Loucy (cell line): ENCODE measurements at regions not wholly inside any gene's neighbourhood (a gene's known extent, or its start where the extent isn't known, plus 50 kb on each side); places are given as distances from the start of the nearest gene placed in this dataset.

ENCODE experiments used
- H2AFZ ChIP-seq: fragments of 200-600 bp; sonication (generic); 2 replicates; pipeline ENCODE4 v1.6.0; 2016; ENCODE audit warnings: antibody characterized with exemption, mild to moderate bottlenecking, low read length, moderate library complexity
- H3F3A ChIP-seq: fragments of 200-600 bp; 2 replicates; pipeline ENCODE4 v1.6.0; 2016; ENCODE audit warnings: antibody characterized with exemption, low read depth, mild to moderate bottlenecking
- H3K27me3 ChIP-seq: fragments of 200-600 bp; sonication (generic); 2 replicates; pipeline ENCODE4 v1.6.1; 2014; ENCODE audit warnings: low read length, mild to moderate bottlenecking; ENCODE audit not compliant: insufficient read depth, poor library complexity, severe bottlenecking
- H3K36me3 ChIP-seq: fragments of 200-600 bp; sonication (generic); 2 replicates; pipeline ENCODE4 v1.6.1; 2016; ENCODE audit warnings: low read length; ENCODE audit not compliant: insufficient read depth
- H3K4me1 ChIP-seq: fragments of 200-600 bp; sonication (generic); 2 replicates; pipeline ENCODE4 v1.5.1; 2014; ENCODE audit warnings: low read length, mild to moderate bottlenecking; ENCODE audit not compliant: insufficient read depth, poor library complexity, severe bottlenecking
- H3K4me2 ChIP-seq: fragments of 200-600 bp; sonication (generic); 2 replicates; pipeline ENCODE4 v1.6.0; 2014; ENCODE audit warnings: antibody characterized with exemption, low read length, low read depth, mild to moderate bottlenecking; ENCODE audit not compliant: poor library complexity, severe bottlenecking
- H3K4me3 ChIP-seq: fragments of 200-600 bp; sonication (generic); 2 replicates; pipeline ENCODE4 v1.5.1; 2014; ENCODE audit warnings: low read length, mild to moderate bottlenecking, mixed read lengths; ENCODE audit not compliant: poor library complexity, severe bottlenecking
- H3K79me2 ChIP-seq: fragments of 200-600 bp; sonication (generic); 2 replicates; pipeline ENCODE4 v1.6.1; 2014; ENCODE audit warnings: low read length; ENCODE audit not compliant: insufficient read depth
- H3K9ac ChIP-seq: fragments of 200-600 bp; sonication (generic); 2 replicates; pipeline ENCODE4 v1.6.0; 2014; ENCODE audit warnings: mild to moderate bottlenecking, low read depth, low read length, moderate library complexity; ENCODE audit not compliant: poor library complexity, severe bottlenecking
- H3K9me2 ChIP-seq: fragments of 200-600 bp; sonication (generic); replicated peaks from 2 replicates; pipeline ENCODE4 v1.6.1; 2016; ENCODE audit warnings: low read depth, low read length, mixed read lengths
- H3K9me3 ChIP-seq: fragments of 200-600 bp; sonication (generic); 2 replicates; pipeline ENCODE4 v1.6.1; 2014; ENCODE audit warnings: mild to moderate bottlenecking, antibody characterized with exemption, low read length, low read depth; ENCODE audit not compliant: insufficient read depth
- H4K20me1 ChIP-seq: fragments of 200-600 bp; sonication (generic); 2 replicates; pipeline ENCODE4 v1.6.0; 2014; ENCODE audit warnings: antibody characterized with exemption, low read length, mild to moderate bottlenecking; ENCODE audit not compliant: insufficient read depth, poor library complexity, severe bottlenecking
- CTCF ChIP-seq: fragments of 200-600 bp; sonication (generic); conservative IDR thresholded peaks from 2 replicates; pipeline ENCODE4 v1.5.1; 2014; ENCODE audit warnings: mild to moderate bottlenecking, antibody characterized with exemption, low read length
- EZH2phosphoT487 ChIP-seq: fragments of 200-600 bp; IDR thresholded peaks from 2 replicates; pipeline ENCODE4 v1.6.1; 2018; ENCODE audit warnings: antibody characterized with exemption, mild to moderate bottlenecking, moderate library complexity, borderline replicate concordance

DNA sequence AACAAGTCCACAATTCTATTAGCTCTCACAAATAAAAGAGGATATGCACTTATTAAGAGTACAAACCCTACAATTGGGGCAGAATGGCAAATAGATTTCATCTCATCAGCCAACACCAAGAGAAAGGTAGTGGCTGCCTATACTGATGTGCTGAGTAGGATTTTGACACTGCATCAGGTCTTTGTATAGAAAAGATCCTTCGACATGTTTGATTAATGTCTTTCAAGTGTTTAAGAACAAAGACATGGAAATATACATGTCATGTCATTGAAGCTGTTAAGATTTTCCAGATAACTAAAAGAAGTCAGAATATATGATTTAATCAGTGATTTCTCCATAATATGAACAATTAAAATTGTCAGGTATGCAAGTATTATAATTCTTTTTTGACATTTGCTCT is 238.7 kb upstream of the GRAMD2B start:
- H3K9me3 ChIP-seq = no peaks in the 10 kb centered on the region
- TF ChIP-seq CTCF (no peak), EZH2phosphoT487 (no peak)
- no peaks in the 10 kb centered on the region for H3K36me3 ChIP-seq
- H3K4me1 ChIP-seq = no peaks in the 10 kb centered on the region
- no peaks in the 10 kb centered on the region for H4K20me1 ChIP-seq
- no peaks in the 10 kb centered on the region for H3K9me2 ChIP-seq
- no peak overlapping the region for H3K9ac ChIP-seq
- H3K27me3 ChIP-seq = no peaks in the 10 kb centered on the region
- no peaks in the 10 kb centered on the region for H3K79me2 ChIP-seq
- H3K4me2 ChIP-seq = no peak overlapping the region
- no peak overlapping the region for H2AFZ ChIP-seq
- H3K4me3 ChIP-seq = no peak overlapping the region
- H3F3A ChIP-seq = no peaks in the 10 kb centered on the region

GRCh38 chr5:126186210-126186609 is 237.0 kb upstream of the GRAMD2B start:
- no peaks in the 10 kb centered on the region for H3F3A ChIP-seq
- no peaks in the 10 kb centered on the region for H3K4me1 ChIP-seq
- H3K9me2 ChIP-seq = no peaks in the 10 kb centered on the region
- TF ChIP-seq CTCF (no peak), EZH2phosphoT487 (no peak)
- no peak overlapping the region for H3K9ac ChIP-seq
- H3K79me2 ChIP-seq = no peaks in the 10 kb centered on the region
- H3K9me3 ChIP-seq = no peaks in the 10 kb centered on the region
- H3K27me3 ChIP-seq = no peaks in the 10 kb centered on the region
- no peak overlapping the region for H3K4me2 ChIP-seq
- no peak overlapping the region for H2AFZ ChIP-seq
- no peaks in the 10 kb centered on the region for H4K20me1 ChIP-seq
- H3K4me3 ChIP-seq = no peak overlapping the region
- no peaks in the 10 kb centered on the region for H3K36me3 ChIP-seq

GRCh38 chr5:126188804-126189203 is 234.4 kb upstream of the GRAMD2B start:
- Histone ChIP-seq H3K9me3 (no peaks in the 10 kb centered on the region), H3F3A (no peaks in the 10 kb centered on the region), H3K4me1 (no peaks in the 10 kb centered on the region), H3K27me3 (no peaks in the 10 kb centered on the region), H2AFZ (no peak overlapping the region), H3K9me2 (no peaks in the 10 kb centered on the region), H3K4me3 (no peak overlapping the region), H3K4me2 (no peak overlapping the region), H3K9ac (no peak overlapping the region), H4K20me1 (no peaks in the 10 kb centered on the region), H3K36me3 (no peaks in the 10 kb centered on the region), H3K79me2 (no peaks in the 10 kb centered on the region)
- no peak for TF ChIP-seq CTCF
- no peak for TF ChIP-seq EZH2phosphoT487
